Heart right ventricle (tissue), 16 donors: ENCODE measurements at regions not wholly inside any gene's neighbourhood (a gene's known extent, or its start where the extent isn't known, plus 50 kb on each side); places are given as distances from the start of the nearest gene placed in this dataset.
A peak's percentile ranks its signal among the peaks of the same experiment; 100 is the strongest.
"Not testable (repeated sequence)": the region's sequence is repeated elsewhere in the genome, so short reads cannot be mapped to it uniquely, and the experiment has no call there.

Experiments used
- ATAC-seq, 8 donors: fragments of 200-7000 bp; cut with Tn5 transposase; one replicate each; pipeline ENCODE4 v1.9.1; 2020; ENCODE audit warnings: mild to moderate bottlenecking in 8 of 8, moderate library complexity in 8 of 8, moderate number of reproducible peaks in 1 of 8
- DNase-seq, 2 donors: peaks; one replicate each; pipeline ENCODE4 v3.0.0-alpha.2; 2020
- H3K27ac ChIP-seq, 10 donors: fragments of 200-600 bp; sonication (generic) in 2 of 10; one replicate each; pipeline versions ENCODE4 v1.5.0 to v1.8.0; 2020 to 2022; ENCODE audit warnings: mild to moderate bottlenecking in 3 of 10
- H3K27me3 ChIP-seq, 7 donors: fragments of 200-600 bp; one replicate each; pipeline ENCODE4 v1.8.0; 2021 to 2022; ENCODE audit warnings: mild to moderate bottlenecking in 2 of 7
- H3K36me3 ChIP-seq, 9 donors: fragments of 200-600 bp; sonication (generic) in 1 of 9; one replicate each; pipeline versions ENCODE4 v1.5.0 to v1.8.0; 2020 to 2022; ENCODE audit warnings: mild to moderate bottlenecking in 2 of 9
- H3K4me1 ChIP-seq, 9 donors: fragments of 200-600 bp; sonication (generic) in 1 of 9; one replicate each; pipeline versions ENCODE4 v1.5.0 to v1.8.0; 2020 to 2022; ENCODE audit warnings: mild to moderate bottlenecking in 4 of 9
- H3K4me3 ChIP-seq, 10 donors: fragments of 200-600 bp; sonication (generic) in 2 of 10; one replicate each; pipeline versions ENCODE4 v1.5.0 to v1.8.0; 2020 to 2022; ENCODE audit warnings: mild to moderate bottlenecking in 7 of 10, moderate library complexity in 2 of 10
- H3K9me3 ChIP-seq, 11 donors: fragments of 200-600 bp in 10 of 11; sonication (generic) in 2 of 11; one replicate each; pipeline versions ENCODE4 v1.5.0 to v1.8.0; 2013 to 2022; ENCODE audit warnings: mild to moderate bottlenecking in 2 of 11, control low read depth in 1 of 11, moderate library complexity in 1 of 11
- WGBS, 2 donors: extraction: QIAGEN DNeasy Blood & Tissue Kit; methylation state at CpG; one replicate each; pipeline ENCODE4 v1.1.7; 2013; ENCODE audit warnings: inconsistent platforms in 1 of 2; 5-methylcytosine and 5-hydroxymethylcytosine counted together
- intact Hi-C, 10 donors: fragments of 100-400 bp; cut with DNase I; formaldehyde crosslinking; loops; one replicate each; pipeline versions ENCODE4 v1.11.1 to v1.14.2; 2022
- TF ChIP-seq, protein P1 (sequence below), 9 donors: fragments of 200-600 bp; sonication (generic) in 2 of 9; IDR thresholded peaks; one replicate each; pipeline versions ENCODE4 v1.5.0 to v1.8.0; 2021 to 2022; ENCODE audit warnings: antibody characterized with exemption in 9 of 9, mild to moderate bottlenecking in 5 of 9, moderate library complexity in 1 of 9
- donor health status: Arrhythmogenic right ventricular cardiomyopathy.
- donor health status: ischemic (EF 13 %, LVEDD 7.1; RV severe dilation, severe dysfunction).
- donor health status: healthy with polysubstance abuse.
- donor health status: DM: no; HTN: yes; CAD: no.
- donor health status: DM: no; HTN: no; CAD: no.
- donor health status: ischemic (EF 25% LVEDD 6.9; RV normal size, moderate dysfunction).
- donor health status: ischemic (EF 25% LVEDD 5.7; RV mildly dilated, moderate dysfunction).
- donor health status: healthy.
- donor health status: DM: yes; HTN: yes; CAD: no.
- donor health status: Ischemic cardiomyopathy.
- donor health status: ischemic (EF 35%, LVEDD 5.7; RV mildly dilated, moderate dysfunction).
- donor health status: nonischemic (EF 11% LVEDD 7.7; RV severe dilation, severe dysfunction).
- donor health status: DM: yes; HTN: yes; CAD: no.
- donor health status: PGD.
- donor health status: ischemic (EF 29% LVEDD 5.4; RV normal size, mild dysfunction).
- donor health status: nonischemic (EF 23%, LVEDD 6.1; RV moderate dilation, normal function).

DNA sequence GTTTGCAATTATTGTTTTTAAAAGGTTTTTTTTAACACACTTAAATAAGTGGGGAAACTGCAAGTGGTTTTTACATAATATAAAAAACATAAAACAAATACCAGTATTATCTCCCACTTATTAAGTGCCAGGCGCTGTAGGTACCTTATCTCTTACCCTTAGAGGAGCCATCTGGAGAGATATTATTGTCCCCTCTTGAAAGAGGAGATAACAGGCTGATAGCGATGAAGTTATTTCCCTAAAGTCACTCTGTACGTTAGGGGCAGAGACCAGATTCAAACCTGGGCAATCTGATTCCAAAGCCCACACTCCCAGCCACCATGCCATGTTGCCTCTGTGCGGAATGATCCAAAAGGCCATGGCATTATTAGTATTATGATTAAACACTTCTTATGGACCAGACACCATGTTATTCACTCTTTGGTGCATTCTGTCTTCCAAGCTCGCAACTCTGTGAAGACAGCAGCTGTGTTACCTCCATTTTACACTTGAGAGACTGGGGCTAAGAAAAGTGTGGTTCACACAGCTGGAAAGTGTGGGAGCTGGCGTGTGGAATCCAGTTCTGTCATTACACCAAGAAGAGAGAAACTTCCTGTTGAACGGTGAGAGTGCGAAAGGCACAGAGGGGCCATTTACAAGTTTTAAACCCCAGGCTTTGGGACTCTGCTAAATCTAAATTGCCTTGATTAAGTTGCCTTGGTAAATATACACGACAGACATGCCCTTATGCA is 79.9 kb upstream of the MITF start:
- DNase-seq (no peak), ATAC-seq (peak in 1 of 8 donors; percentile 24)
- H3K36me3 ChIP-seq: no peaks in the 10 kb centered on the region
- intact Hi-C loops: no loop called here
- peaks cover 0 to 21% (median 11%) of the 10 kb centered on the region in 9 donors for H3K4me1 ChIP-seq
- no peak overlapping the region for H3K27ac ChIP-seq
- 46 to 63% methylated on average over 9 of the region's 9 CpGs for WGBS, 2 donors
- H3K4me3 ChIP-seq: no peak overlapping the region
- TF ChIP-seq, protein P1, sequence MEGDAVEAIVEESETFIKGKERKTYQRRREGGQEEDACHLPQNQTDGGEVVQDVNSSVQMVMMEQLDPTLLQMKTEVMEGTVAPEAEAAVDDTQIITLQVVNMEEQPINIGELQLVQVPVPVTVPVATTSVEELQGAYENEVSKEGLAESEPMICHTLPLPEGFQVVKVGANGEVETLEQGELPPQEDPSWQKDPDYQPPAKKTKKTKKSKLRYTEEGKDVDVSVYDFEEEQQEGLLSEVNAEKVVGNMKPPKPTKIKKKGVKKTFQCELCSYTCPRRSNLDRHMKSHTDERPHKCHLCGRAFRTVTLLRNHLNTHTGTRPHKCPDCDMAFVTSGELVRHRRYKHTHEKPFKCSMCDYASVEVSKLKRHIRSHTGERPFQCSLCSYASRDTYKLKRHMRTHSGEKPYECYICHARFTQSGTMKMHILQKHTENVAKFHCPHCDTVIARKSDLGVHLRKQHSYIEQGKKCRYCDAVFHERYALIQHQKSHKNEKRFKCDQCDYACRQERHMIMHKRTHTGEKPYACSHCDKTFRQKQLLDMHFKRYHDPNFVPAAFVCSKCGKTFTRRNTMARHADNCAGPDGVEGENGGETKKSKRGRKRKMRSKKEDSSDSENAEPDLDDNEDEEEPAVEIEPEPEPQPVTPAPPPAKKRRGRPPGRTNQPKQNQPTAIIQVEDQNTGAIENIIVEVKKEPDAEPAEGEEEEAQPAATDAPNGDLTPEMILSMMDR (IDR thresholded peaks at IDR 0.05): no peak
- H3K27me3 ChIP-seq: no peaks in the 10 kb centered on the region
- H3K9me3 ChIP-seq: peaks cover 0 to 14% (median 0%) of the 10 kb centered on the region in 11 donors

DNA sequence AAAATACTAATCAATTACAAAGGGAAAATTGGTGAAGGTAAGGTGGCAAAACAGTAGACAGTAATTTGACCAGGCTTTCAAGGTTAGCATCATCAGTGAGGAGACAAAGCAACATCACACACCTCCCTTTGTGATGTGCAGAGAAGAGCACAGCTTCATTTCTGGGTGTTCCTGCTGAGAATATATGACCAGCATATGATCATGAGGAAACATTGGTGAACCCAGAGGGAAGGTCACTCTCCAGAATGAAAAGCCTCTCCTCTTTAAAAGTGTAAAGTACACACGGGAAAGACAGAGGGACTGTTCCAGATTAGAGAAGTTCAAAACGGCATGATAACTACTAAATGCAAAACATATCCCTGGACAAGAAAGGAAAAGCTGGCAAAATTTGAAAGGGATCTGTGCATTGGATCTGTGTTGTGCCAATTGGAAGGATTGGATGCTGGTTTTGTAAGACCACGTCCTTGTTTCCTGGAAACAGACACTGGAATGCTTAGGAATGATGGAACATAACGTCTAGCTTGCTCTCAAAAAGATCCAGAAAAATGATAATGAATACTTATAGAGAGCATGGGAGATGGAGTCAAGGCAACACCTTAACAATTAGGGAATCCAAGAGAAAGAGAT is 80.6 kb upstream of the MITF start:
- TF ChIP-seq, protein P1 (IDR thresholded peaks at IDR 0.05): no peak
- peaks cover 0 to 14% (median 6%) of the 10 kb centered on the region in 9 donors for H3K4me1 ChIP-seq
- no peaks in the 10 kb centered on the region for H3K27me3 ChIP-seq
- intact Hi-C loops: no loop called here
- no peaks in the 10 kb centered on the region for H3K36me3 ChIP-seq
- peaks cover 0 to 14% (median 0%) of the 10 kb centered on the region in 11 donors for H3K9me3 ChIP-seq
- H3K27ac ChIP-seq: no peak overlapping the region
- WGBS, 2 donors: 29 to 30% methylated on average over 4 of the region's 4 CpGs
- DNase-seq (no peak), ATAC-seq (no peak)
- no peak overlapping the region for H3K4me3 ChIP-seq

DNA sequence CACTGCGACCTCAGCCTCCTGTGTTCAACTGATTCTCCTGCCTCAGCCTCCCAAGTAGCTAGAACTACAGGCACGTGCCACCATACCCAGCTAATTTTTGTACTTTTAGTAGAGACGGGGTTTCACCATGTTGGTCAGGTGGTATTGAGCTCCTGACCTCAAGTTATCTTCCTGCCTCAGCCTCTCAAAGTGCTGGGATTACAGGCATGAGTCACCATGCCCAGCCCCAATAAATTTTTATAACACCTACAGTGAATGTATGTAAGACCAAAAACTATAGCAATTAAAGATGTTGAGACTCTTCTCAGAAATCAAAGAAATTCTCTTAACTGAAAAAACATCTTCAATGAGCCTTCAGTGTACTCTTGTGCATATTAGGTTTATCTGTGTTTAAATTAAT is 82.2 kb upstream of the MITF start:
- intact Hi-C loops, H3K36me3 ChIP-seq, ATAC-seq, H3K27me3 ChIP-seq, H3K4me3 ChIP-seq, DNase-seq, H3K27ac ChIP-seq: not testable (repeated sequence)
- 93 to 95% methylated on average over 3 of the region's 3 CpGs for WGBS, 2 donors
- H3K9me3 ChIP-seq: peaks cover 0 to 14% (median 0%) of the 10 kb centered on the region in 11 donors
- peaks cover 0 to 10% (median 6%) of the 10 kb centered on the region in 9 donors for H3K4me1 ChIP-seq

DNA sequence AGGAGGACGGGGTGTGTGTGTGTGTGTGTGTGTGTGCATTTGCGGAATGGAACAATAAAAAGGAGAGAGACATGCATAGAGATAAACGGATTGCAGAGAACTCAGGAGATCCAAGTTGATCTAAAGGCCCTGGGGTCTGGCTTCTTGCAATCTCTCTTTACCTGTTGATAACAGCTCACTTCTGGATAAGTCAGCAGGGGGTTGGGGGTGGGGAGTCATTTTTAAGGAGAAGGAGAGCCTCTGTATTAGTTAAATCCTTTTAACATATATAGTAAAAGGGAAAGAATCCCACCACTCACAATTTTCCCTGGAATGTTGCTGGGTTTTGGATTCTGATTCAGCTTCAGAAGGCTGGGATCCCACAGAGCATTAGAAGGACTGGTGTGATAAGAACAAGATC is 87.5 kb upstream of the MITF start:
- Histone ChIP-seq H3K36me3 (no peaks in the 10 kb centered on the region), H3K27ac (no peak overlapping the region), H3K27me3 (no peaks in the 10 kb centered on the region), H3K9me3 (peaks cover 0 to under 1% (median 0%) of the 10 kb centered on the region in 11 donors), H3K4me1 (peaks cover 7 to 30% (median 21%) of the 10 kb centered on the region in 9 donors), H3K4me3 (no peak overlapping the region)
- no peak for ATAC-seq
- intact Hi-C loops: loop anchor here in 1 of 10 donors (5.0 kb wide), 1 partner anchor 94 kb away; no protein-coding TSS in a partner anchor
- WGBS, 2 donors: 92 to 96% methylated on average over 3 of the region's 3 CpGs
- no peak for DNase-seq
- TF ChIP-seq, protein P1 (IDR thresholded peaks at IDR 0.05): no peak

DNA sequence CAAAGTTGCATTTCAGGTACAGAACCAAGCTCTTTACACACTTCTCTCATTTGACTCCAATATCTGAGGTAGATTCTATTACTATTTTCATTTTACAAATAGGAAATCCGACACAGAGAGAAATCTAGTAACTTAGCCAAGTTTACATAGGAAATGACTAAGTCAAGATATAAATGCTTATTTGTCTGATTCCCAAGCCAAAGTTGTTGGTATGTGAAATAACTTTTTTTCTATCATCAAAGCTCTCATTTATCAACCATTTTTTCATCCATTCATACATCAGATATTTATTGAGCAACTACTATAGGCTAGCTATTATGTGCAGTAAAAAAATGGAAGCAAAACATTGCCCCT is 89.2 kb upstream of the MITF start:
- H3K9me3 ChIP-seq: no peaks in the 10 kb centered on the region
- H3K27ac ChIP-seq: no peak overlapping the region
- no peaks in the 10 kb centered on the region for H3K27me3 ChIP-seq
- intact Hi-C loops: loop anchor here in 1 of 10 donors (5.0 kb wide), 1 partner anchor 93 kb away; no protein-coding TSS in a partner anchor
- ATAC-seq (peak in 4 of 8 donors; percentile 12 to 25 (median 15)), DNase-seq (no peak)
- TF ChIP-seq, protein P1 (IDR thresholded peaks at IDR 0.05): no peak
- no peaks in the 10 kb centered on the region for H3K36me3 ChIP-seq
- H3K4me1 ChIP-seq: peaks cover 7 to 30% (median 21%) of the 10 kb centered on the region in 9 donors
- WGBS, 2 donors: 8 to 13% methylated on average over 1 of the region's 1 CpG
- no peak overlapping the region for H3K4me3 ChIP-seq
